ENCODE measurements at regions not wholly inside any gene's neighbourhood (a gene's known extent, or its start where the extent isn't known, plus 50 kb on each side); places are given as distances from the start of the nearest gene placed in this dataset.

- Histone ChIP-seq H3K36me3 (ENCODE audit: control insufficient read depth in 1 of 2, insufficient read depth in 2 of 2, low read length in 2 of 2) (no peaks in the 10 kb centered on the region), H3K9me2 (ENCODE audit: insufficient read depth) (no peaks in the 10 kb centered on the region), H3K4me1 (ENCODE audit: control insufficient read depth in 1 of 2, insufficient read depth in 2 of 2, low read length in 2 of 2) (peaks cover 6% of the 10 kb centered on the region in 2 experiments), H3K9me3 (ENCODE audit: control insufficient read depth in 1 of 2, insufficient read depth in 1 of 2, low read depth in 1 of 2, low read length in 2 of 2) (peaks cover 0 to 9% of the 10 kb centered on the region in 2 experiments; a peak in 1 of 4 replicates), H3K79me2 (ENCODE audit: insufficient read depth, low read length) (no peaks in the 10 kb centered on the region), H3K4me2 (ENCODE audit: low read length) (no peak overlapping the region), H3K27me3 (ENCODE audit: insufficient read depth, low read length) (no peaks in the 10 kb centered on the region), H4K20me1 (ENCODE audit: insufficient read depth) (no peaks in the 10 kb centered on the region), H2AFZ (ENCODE audit: low read depth, low read length, poor library complexity, severe bottlenecking) (no peak overlapping the region), H3K9ac (ENCODE audit: low read length) (no peak overlapping the region), H3K27ac (ENCODE audit: low read depth, low read length) (no peak overlapping the region), H3K4me3 (replicated peaks in 1 of 2; ENCODE audit: low read depth in 1 of 2, low read length in 2 of 2) (no peak overlapping the region)
- ATAC-seq (no peak), DNase-seq (ENCODE audit: low read depth, low spot score) (no peak)
- intact Hi-C loops (cut with micrococcal nuclease): no loop called here
- CTCF ChIA-PET: no interaction called here
- BruUV-seq (replicated peaks): no TSS peak
- RAD21 ChIA-PET (ENCODE audit: low non-redundant PET in 1 of 2, low total read pairs in 2 of 2, uncharacterized antibody in 2 of 2, unreplicated experiment in 2 of 2): no interaction called here
- TF ChIP-seq EGR1 (IDR thresholded peaks at IDR 0.05; ENCODE audit: low read depth) (no peak), JUND (IDR thresholded peaks at IDR 0.05) (no peak), CBX3 (IDR thresholded peaks at IDR 0.05; ENCODE audit: low read depth) (no peak), POLR2AphosphoS5 (IDR thresholded peaks at IDR 0.05; ENCODE audit: low read depth, low read length) (no peak), SIN3A (IDR thresholded peaks at IDR 0.05; ENCODE audit: low read depth) (no peak), MAX (IDR thresholded peaks at IDR 0.05) (no peak), EZH2phosphoT487 (IDR thresholded peaks at IDR 0.05; ENCODE audit: borderline replicate concordance) (no peak), YY1 (IDR thresholded peaks at IDR 0.05; ENCODE audit: extremely low read depth, insufficient replicate concordance, low read depth, low read length) (no peak), CTCF (IDR thresholded peaks at IDR 0.05 in 2 of 3, conservative IDR thresholded peaks at IDR 0.05 in 1 of 3; ENCODE audit: borderline replicate concordance in 1 of 3, insufficient read depth in 1 of 3, low read depth in 2 of 3, low read length in 2 of 3) (no peak), EZH2 (IDR thresholded peaks at IDR 0.05) (no peak), ATF3 (IDR thresholded peaks at IDR 0.05) (no peak), ZBTB33 (IDR thresholded peaks at IDR 0.05; ENCODE audit: extremely low read depth, insufficient replicate concordance, low read length) (no peak), RAD21 (IDR thresholded peaks at IDR 0.05; ENCODE audit: low read depth) (no peak), FOSL1 (IDR thresholded peaks at IDR 0.05; ENCODE audit: low read depth) (no peak), SRF (IDR thresholded peaks at IDR 0.05; ENCODE audit: low read depth) (no peak)
- POLR2A ChIA-PET: no interaction called here
Measured at GRCh38 chr5:176714067-176714466, 66.8 kb downstream of the TSPAN17 start.

Data from HCT116 (cell line).